HUES64 (cell line): ENCODE measurements at regions not wholly inside any gene's neighbourhood (a gene's known extent, or its start where the extent isn't known, plus 50 kb on each side); places are given as distances from the start of the nearest gene placed in this dataset.
"Not testable (repeated sequence)": the region's sequence is repeated elsewhere in the genome, so short reads cannot be mapped to it uniquely, and the experiment has no call there.

Experiments
- H3K27ac ChIP-seq: 2 replicates; pipeline ENCODE4 v1.7.0; 2013; ENCODE audit warnings: low read depth, low read length, inconsistent platforms
- H3K27me3 ChIP-seq: 2 replicates; pipeline ENCODE4 v1.6.1; 2013; ENCODE audit warnings: mild to moderate bottlenecking, low read length; ENCODE audit not compliant: insufficient read depth
- H3K36me3 ChIP-seq: 2 replicates; pipeline ENCODE4 v1.6.1; 2013; ENCODE audit warnings: mild to moderate bottlenecking, low read length; ENCODE audit not compliant: insufficient read depth
- H3K4me1 ChIP-seq: 2 replicates; pipeline ENCODE4 v1.6.1; 2013; ENCODE audit warnings: mild to moderate bottlenecking, low read length, moderate library complexity; ENCODE audit not compliant: insufficient read depth
- H3K4me3 ChIP-seq: 2 replicates; pipeline ENCODE4 v1.5.1; 2013; ENCODE audit warnings: mild to moderate bottlenecking, low read length, moderate library complexity
- H3K9ac ChIP-seq: 2 replicates; pipeline ENCODE4 v1.6.1; 2013; ENCODE audit warnings: mild to moderate bottlenecking, low read depth, low read length
- H3K9me3 ChIP-seq: 2 replicates; pipeline ENCODE4 v1.6.1; 2013; ENCODE audit warnings: low read depth, low read length; ENCODE audit not compliant: insufficient read depth
- WGBS: fragments of 150-250, 120-280 bp; methylation state at CpG from one replicate; pipeline ENCODE4 v1.1.7; 2013; ENCODE audit warnings: missing lambda C conversion rate; 5-methylcytosine and 5-hydroxymethylcytosine counted together

DNA sequence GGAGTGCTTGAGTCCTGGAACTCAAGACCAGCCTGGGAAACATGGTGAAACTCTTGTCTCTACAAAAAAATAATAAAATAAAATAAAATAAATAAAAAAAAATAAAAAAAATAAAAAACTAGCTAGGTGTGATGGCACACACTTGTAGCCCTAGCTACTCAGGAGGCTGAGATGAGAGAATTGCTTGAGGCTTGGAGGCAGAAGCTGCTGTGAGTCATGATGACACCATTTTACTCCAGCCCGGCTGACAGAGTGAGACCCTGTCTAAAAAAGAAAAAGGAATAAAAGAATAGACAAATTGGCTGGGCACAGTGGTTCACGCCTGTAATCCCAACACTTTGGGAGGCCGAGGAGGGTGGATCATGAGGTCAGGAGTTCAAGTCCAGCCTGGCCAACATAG, 1168.9 kb downstream of the SLITRK5 start:
- Histone ChIP-seq H3K4me3 (no peak overlapping the region), H3K27ac (no peak overlapping the region), H3K9ac (no peak overlapping the region), H3K27me3 (no peaks in the 10 kb centered on the region), H3K36me3 (no peaks in the 10 kb centered on the region), H3K4me1 (no peaks in the 10 kb centered on the region), H3K9me3 (no peaks in the 10 kb centered on the region)
- 98% methylated on average over 3 of the region's 3 CpGs for WGBS

DNA sequence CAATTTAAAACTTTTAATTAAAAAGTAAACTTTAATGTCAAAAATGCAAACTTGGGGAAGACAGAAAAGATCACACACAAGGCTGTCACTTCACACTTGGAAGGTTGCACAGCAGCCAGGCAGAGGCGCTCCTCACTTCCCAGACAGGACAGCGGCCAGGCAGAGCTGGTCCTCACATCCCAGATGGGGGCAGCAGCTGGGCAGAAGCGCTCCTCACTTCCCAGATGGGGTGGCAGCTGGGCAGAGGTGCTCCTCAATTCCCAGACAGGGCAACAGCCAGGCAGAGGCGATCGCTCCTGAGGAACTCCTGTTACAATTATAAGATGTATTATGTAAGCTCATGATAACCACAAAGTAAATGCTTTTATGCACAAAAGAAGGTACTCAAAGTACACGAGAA, 1181.1 kb downstream of the SLITRK5 start:
- not testable (repeated sequence) for H3K27ac ChIP-seq, H3K4me1 ChIP-seq, H3K9ac ChIP-seq, H3K36me3 ChIP-seq, H3K27me3 ChIP-seq, H3K4me3 ChIP-seq
- WGBS, result 91% methylated on average over 4 of the region's 6 CpGs
- H3K9me3 ChIP-seq, result peaks cover 11% of the 10 kb centered on the region

DNA sequence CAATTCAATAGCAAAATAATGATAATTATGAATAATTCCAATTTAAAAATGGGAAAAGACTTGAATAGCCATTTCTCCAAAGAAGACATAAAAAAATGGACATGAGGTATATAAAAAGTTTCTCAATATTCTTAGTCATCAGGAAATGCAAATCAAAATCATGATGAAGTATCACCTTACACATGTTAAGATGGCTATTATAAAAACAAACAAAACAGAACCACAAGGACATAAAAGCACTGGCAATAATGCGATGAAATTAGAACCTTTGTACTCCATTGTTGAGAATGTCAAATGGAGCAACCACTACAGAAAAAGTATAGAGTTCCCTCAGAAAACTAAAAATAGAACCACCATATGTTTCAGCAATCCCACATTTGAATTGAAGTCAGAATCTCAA, 1186.1 kb downstream of the SLITRK5 start:
- WGBS, result 100% methylated on average over 1 of the region's 1 CpG
- H3K4me1 ChIP-seq, result no peaks in the 10 kb centered on the region
- no peak overlapping the region for H3K9ac ChIP-seq
- no peak overlapping the region for H3K27ac ChIP-seq
- H3K4me3 ChIP-seq, result no peak overlapping the region
- peaks cover 11% of the 10 kb centered on the region for H3K9me3 ChIP-seq
- H3K36me3 ChIP-seq, result no peaks in the 10 kb centered on the region
- H3K27me3 ChIP-seq, result no peaks in the 10 kb centered on the region

DNA sequence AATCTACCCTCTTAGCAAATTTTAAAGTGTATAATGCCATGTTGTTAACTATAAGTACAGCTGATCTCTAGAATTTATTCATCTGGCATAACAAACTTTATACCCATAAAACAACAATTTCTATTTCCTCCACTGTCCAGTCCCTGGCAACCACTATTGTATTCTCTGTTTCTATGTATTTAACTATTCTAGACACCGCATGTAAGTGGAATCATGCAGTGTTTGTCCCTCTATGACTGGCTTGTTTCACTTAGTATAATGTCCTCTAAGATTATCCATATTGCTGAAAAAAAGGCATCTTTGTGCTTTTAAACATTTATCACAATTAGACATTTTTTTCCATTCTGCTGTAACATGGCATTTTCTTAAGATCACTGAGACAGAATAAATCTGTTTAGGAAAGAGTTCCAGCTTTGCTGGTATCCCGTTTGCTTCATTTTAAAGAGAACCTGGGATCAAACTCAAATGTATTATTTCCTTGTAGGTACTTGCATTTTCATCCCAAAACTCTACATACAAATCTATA, 1191.0 kb downstream of the SLITRK5 start:
- Histone ChIP-seq H3K27ac (no peak overlapping the region), H3K9me3 (no peaks in the 10 kb centered on the region), H3K4me1 (no peaks in the 10 kb centered on the region), H3K4me3 (no peak overlapping the region), H3K27me3 (no peaks in the 10 kb centered on the region), H3K9ac (no peak overlapping the region), H3K36me3 (no peaks in the 10 kb centered on the region)
- 97% methylated on average over 2 of the region's 2 CpGs for WGBS

DNA sequence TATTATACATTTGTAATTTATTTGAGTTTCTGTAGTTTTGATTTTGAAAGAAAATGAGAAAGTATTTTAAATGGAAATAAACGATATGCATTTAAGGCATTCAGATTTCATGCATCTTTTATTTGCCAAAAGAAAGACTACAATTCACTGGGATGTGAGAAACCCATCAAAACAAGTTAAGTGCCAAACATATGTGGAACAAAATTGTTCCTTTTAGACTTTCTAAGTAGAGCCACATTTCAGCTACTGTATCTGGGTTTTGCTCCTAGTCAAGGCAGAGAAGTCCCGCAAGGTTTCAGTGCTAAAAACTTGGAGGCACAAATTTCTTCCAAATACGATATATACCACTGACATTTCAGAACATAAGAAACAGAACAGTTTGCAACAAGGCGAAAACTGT, 1191.9 kb downstream of the SLITRK5 start:
- Histone ChIP-seq H3K27ac (no peak overlapping the region), H3K9ac (no peak overlapping the region), H3K9me3 (no peaks in the 10 kb centered on the region), H3K27me3 (no peaks in the 10 kb centered on the region), H3K4me1 (no peaks in the 10 kb centered on the region), H3K4me3 (no peak overlapping the region), H3K36me3 (no peaks in the 10 kb centered on the region)
- 96% methylated on average over 4 of the region's 4 CpGs for WGBS

DNA sequence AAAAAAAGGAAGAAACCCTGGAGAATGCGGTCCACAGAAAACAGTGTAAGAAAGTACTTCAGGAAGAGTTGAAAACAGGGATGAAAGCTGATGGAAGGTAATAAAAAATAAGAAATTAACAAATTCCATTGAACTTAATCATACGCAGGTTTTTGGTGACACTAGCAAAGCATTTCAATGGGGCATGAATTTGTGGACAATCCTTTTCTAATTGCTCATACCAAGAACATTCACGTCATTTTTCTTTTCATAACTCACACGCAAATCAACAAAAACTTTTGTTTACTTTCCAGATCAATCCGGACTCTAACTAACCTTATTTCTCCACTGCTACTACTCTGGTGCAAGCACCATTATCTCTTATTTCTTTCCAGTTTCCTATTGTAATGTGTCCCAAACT, 1195.0 kb downstream of the SLITRK5 start:
- Histone ChIP-seq H3K9me3 (no peaks in the 10 kb centered on the region), H3K36me3 (no peaks in the 10 kb centered on the region), H3K4me1 (no peaks in the 10 kb centered on the region), H3K4me3 (no peak overlapping the region), H3K27me3 (no peaks in the 10 kb centered on the region), H3K9ac (no peak overlapping the region), H3K27ac (no peak overlapping the region)
- WGBS, result 96% methylated on average over 4 of the region's 5 CpGs

DNA sequence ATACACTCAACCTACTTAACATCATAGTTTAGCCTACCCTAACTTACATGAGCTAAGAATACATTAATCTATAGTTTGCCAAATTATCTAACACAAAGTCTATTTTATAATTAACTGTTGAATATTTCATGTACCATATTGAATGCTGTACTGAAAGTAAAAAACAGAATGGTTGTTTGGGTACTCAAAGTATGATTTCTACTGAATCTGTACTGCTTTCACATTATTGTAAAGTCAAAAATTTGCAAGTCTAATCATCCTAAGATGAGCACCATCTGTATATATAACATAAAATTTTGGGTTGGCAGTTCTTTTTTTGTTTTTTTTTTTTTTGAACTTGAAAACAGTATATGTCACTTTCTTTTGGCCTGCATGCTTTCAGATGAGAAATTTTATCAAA, 1212.6 kb downstream of the SLITRK5 start:
- Histone ChIP-seq H3K4me3 (no peak overlapping the region), H3K9ac (no peak overlapping the region), H3K27ac (no peak overlapping the region), H3K4me1 (no peaks in the 10 kb centered on the region), H3K9me3 (peaks cover 13% of the 10 kb centered on the region; the same call in 1 of the 2 replicates), H3K27me3 (no peaks in the 10 kb centered on the region), H3K36me3 (no peaks in the 10 kb centered on the region)

DNA sequence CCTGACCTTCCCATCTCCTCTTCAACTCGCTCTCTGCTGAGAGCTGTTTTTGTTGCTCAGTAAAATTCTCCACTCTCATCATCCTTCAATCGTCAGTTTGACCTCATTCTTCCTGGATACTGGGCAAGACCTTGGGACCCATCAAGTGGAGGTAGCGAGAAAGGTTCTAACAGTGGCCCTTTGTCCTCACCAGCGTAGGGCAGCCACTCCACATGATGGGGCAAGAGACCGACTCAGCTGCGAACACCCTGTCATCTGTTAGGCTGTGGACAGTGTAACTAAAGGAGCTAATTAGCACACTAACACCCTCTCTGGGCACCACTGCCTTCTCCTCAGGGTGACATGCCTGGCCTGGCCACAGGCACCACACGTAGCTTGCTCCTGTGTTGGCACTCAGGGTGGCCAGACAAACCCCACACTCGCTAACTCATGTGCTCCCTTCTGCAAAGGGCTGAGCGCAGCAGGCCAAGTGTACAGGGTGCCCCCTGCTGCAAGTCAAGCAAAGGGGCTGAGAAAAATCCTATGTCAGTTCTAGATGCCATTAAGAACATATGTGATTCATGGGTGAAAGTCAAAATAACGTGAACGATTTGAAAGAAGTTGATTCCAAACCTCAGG, 1216.0 kb downstream of the SLITRK5 start:
- 93% methylated on average over 11 of the region's 11 CpGs for WGBS
- no peak overlapping the region for H3K27ac ChIP-seq
- H3K27me3 ChIP-seq, result no peaks in the 10 kb centered on the region
- H3K9me3 ChIP-seq, result peaks cover 6% of the 10 kb centered on the region; the same call in 1 of the 2 replicates
- no peaks in the 10 kb centered on the region for H3K4me1 ChIP-seq
- no peak overlapping the region for H3K9ac ChIP-seq
- no peaks in the 10 kb centered on the region for H3K36me3 ChIP-seq
- H3K4me3 ChIP-seq, result no peak overlapping the region

DNA sequence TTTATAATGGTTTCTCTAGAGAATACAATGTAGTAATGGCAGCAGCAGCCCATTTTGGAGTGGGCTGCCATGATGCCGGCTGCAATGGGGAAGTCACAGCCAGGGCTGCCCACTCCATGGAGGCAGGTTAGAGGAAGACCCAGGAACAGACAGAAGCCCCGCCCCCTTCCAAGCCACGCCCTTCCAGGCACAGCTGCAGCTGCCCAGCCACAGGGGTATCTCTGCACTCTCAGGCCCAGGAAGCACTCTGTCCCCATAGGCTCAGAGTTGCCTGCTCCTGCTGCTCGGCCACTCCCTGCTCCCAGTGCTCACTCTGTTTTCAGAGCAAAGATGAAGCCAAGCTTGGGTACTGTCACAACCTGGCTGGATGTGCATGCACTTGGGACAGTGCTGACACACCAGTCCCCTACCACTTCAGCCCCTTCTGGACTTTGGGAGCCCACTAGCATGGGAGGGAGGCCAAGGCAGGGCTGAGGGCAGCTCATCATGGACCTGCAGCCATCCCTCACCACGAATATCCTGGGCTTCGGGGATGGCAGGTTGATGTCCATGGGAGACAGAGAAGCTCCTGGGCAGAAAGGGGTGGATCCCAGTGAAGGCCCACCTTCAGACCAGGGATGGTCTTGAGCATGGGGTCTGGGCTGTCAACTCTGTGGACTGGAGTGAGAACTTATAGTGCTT, 1224.2 kb downstream of the SLITRK5 start:
- H3K9me3 ChIP-seq, result 0 out of 2 replicates have a peak, but pooled peaks cover 3% of the 10 kb centered on the region
- H3K27me3 ChIP-seq, result no peaks in the 10 kb centered on the region
- no peaks in the 10 kb centered on the region for H3K4me1 ChIP-seq
- H3K9ac ChIP-seq, result no peak overlapping the region
- no peak overlapping the region for H3K4me3 ChIP-seq
- H3K36me3 ChIP-seq, result no peaks in the 10 kb centered on the region
- 97% methylated on average over 6 of the region's 6 CpGs for WGBS
- no peak overlapping the region for H3K27ac ChIP-seq

DNA sequence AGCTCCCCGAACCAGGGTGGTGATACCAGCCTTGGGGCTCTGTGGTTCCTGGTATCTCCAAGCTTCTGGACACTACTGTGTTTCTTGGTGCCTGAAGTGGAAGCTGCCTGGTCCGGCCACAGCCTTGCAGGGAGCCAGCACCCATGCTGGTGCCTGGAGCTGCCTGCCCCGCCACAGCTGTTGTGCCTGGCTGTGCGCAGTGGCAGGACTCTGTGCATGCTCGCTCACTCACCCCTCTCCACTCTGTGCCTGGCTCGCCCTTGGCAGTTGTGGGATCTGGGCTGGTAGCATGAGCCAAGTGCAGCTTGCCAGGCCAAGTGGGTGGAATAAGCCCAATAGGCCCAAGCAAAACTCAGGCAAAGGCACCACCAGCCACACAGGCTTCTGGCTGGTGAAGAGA, 1225.3 kb downstream of the SLITRK5 start:
- H3K27me3 ChIP-seq, result no peaks in the 10 kb centered on the region
- WGBS, result 96% methylated on average over 6 of the region's 6 CpGs
- no peaks in the 10 kb centered on the region for H3K4me1 ChIP-seq
- H3K4me3 ChIP-seq, result no peak overlapping the region
- H3K27ac ChIP-seq, result no peak overlapping the region
- no peaks in the 10 kb centered on the region for H3K36me3 ChIP-seq
- H3K9ac ChIP-seq, result no peak overlapping the region
- 0 out of 2 replicates have a peak, but pooled peaks cover 3% of the 10 kb centered on the region for H3K9me3 ChIP-seq

DNA sequence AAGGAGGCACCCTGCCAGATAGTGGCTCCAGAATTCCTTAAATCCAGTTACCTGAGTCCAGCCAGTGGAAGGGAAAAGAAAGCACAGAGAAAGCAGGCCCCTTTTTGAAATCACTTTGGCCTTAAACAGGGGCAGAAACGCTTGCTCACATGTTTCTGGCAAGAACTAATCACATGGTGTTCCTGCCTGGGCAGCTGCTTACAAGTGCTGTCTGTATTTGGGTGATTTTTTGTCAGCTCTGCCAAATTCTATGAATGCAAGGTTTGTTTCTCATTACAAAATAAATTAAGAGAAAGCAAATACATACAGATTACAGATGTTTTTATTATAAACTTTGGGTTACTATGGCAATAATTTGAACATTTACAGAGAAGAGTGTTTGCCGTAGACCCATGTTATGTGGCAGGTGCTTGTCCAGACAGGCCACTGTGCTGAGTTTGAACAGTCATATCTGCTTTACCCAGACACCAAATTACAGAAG, 1237.8 kb downstream of the SLITRK5 start:
- H3K27me3 ChIP-seq, result no peaks in the 10 kb centered on the region
- no peak overlapping the region for H3K9ac ChIP-seq
- H3K27ac ChIP-seq, result no peak overlapping the region
- no peaks in the 10 kb centered on the region for H3K36me3 ChIP-seq
- H3K4me3 ChIP-seq, result no peak overlapping the region
- no peaks in the 10 kb centered on the region for H3K4me1 ChIP-seq
- WGBS, result 86% methylated on average over 2 of the region's 2 CpGs
- H3K9me3 ChIP-seq, result 0 out of 2 replicates have a peak, but pooled peaks cover under 1% of the 10 kb centered on the region
